Cardiac fibroblast (primary cell): ENCODE measurements at regions not wholly inside any gene's neighbourhood (a gene's known extent, or its start where the extent isn't known, plus 50 kb on each side); places are given as distances from the start of the nearest gene placed in this dataset.
"Not testable (repeated sequence)": the region's sequence is repeated elsewhere in the genome, so short reads cannot be mapped to it uniquely, and the experiment has no call there.

Source experiments
- DNase-seq, 2 donors: peaks; one replicate each; pipeline versions ENCODE4 v3.0.0 to v3.0.0-alpha.2; 2010; ENCODE audit warnings: low read depth in 2 of 2
- H3K4me3 ChIP-seq, 2 donors: replicated peaks in 1 of 2; 1 replicate in 1 of 2; 2 replicates in 1 of 2; pipeline ENCODE4 v1.5.1; 2011; ENCODE audit warnings: low read depth in 2 of 2, low read length in 2 of 2, mild to moderate bottlenecking in 2 of 2, moderate library complexity in 1 of 2
- CTCF ChIP-seq: IDR thresholded peaks from one replicate; pipeline ENCODE4 v1.5.1; 2011; ENCODE audit warnings: low read depth, mild to moderate bottlenecking, low read length, inconsistent platforms

GRCh38 chr17:71104225-71104624, 934.9 kb downstream of the KCNJ2 start:
- no peak overlapping the region for H3K4me3 ChIP-seq
- DNase-seq, result no peak
- no peak for TF ChIP-seq CTCF

GRCh38 chr17:71106056-71106455, 936.7 kb downstream of the KCNJ2 start:
- not testable (repeated sequence) for DNase-seq

GRCh38 chr17:71107136-71107535, 937.8 kb downstream of the KCNJ2 start:
- TF ChIP-seq CTCF, result no peak
- H3K4me3 ChIP-seq, result no peak overlapping the region
- DNase-seq, result no peak

More at GRCh38 chr17:71106056-71106455, 936.7 kb downstream of the KCNJ2 start:
- not testable (repeated sequence) for H3K4me3 ChIP-seq

- TF ChIP-seq CTCF, result no peak
- DNase-seq, result no peak
- H3K4me3 ChIP-seq, result no peak overlapping the region
These were observed 940.4 kb downstream of the KCNJ2 start for GRCh38 chr17:71109697-71110096.

GRCh38 chr17:71110326-71110725, 941.0 kb downstream of the KCNJ2 start:
- no peak for TF ChIP-seq CTCF
- no peak overlapping the region for H3K4me3 ChIP-seq
- DNase-seq, result no peak

- no peak for DNase-seq
- no peak overlapping the region for H3K4me3 ChIP-seq
- TF ChIP-seq CTCF, result no peak
These were observed 942.1 kb downstream of the KCNJ2 start for GRCh38 chr17:71111460-71111859.

- DNase-seq, result no peak
- TF ChIP-seq CTCF, result no peak
- H3K4me3 ChIP-seq, result no peak overlapping the region
These were observed 942.6 kb downstream of the KCNJ2 start for GRCh38 chr17:71111934-71112333.
